ENCODE measurements at regions not wholly inside any gene's neighbourhood (a gene's known extent, or its start where the extent isn't known, plus 50 kb on each side); places are given as distances from the start of the nearest gene placed in this dataset.

DNA sequence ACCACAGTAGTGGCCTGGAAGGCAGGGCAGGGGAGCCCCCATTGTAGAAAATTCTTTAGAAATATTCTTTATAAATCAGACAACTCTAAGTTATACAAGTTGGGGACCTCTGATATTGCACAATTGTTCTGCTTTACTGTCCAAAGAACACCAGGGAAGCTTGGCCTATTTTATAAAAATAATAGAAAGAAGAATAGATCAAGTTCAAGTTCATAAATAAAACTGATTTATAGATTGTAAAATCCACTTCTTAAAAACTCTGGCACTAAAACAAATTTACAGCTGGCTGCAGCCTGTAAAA, 55.0 kb upstream of the GALNT2 start:
- no TSS peak for BruUV-seq (replicated peaks)
- intact Hi-C loops (cut with micrococcal nuclease; ENCODE audit: unreplicated experiment), result no loop called here
- no peak overlapping the region for H3K27ac Mint-ChIP-seq (ENCODE audit: unreplicated experiment)

DNA sequence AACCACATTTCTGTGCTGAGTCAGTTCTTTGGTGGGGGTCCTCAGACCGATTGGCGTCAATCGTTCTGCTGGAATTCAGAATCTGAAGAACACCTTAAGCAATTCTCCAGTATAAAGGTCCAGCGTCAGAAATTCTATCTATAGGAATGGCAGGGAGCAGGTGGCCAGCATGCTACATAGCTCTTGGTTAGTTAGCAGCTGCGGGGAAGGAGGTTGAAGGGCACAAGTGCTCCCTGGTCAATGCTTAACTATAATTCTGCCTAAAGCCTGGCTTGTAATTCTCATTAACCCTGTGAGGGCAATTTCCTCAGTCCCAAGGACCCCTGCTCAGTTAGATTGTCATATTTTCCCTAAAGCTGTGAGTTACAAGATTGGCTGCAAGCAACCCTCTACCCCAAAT, 54.3 kb upstream of the GALNT2 start:
- no peak for DNase-seq
- H3K4me1 Mint-ChIP-seq (ENCODE audit: low read depth, unreplicated experiment), result no peaks in the 10 kb centered on the region
- no peaks in the 10 kb centered on the region for H3K9me3 Mint-ChIP-seq (ENCODE audit: low read depth, unreplicated experiment)
- peaks cover 23% of the 10 kb centered on the region for H3K27me3 Mint-ChIP-seq (ENCODE audit: unreplicated experiment)
- CTCF ChIA-PET, result no interaction called here
- H3K27ac Mint-ChIP-seq (ENCODE audit: unreplicated experiment), result no peak overlapping the region
- TF ChIP-seq, protein P1, sequence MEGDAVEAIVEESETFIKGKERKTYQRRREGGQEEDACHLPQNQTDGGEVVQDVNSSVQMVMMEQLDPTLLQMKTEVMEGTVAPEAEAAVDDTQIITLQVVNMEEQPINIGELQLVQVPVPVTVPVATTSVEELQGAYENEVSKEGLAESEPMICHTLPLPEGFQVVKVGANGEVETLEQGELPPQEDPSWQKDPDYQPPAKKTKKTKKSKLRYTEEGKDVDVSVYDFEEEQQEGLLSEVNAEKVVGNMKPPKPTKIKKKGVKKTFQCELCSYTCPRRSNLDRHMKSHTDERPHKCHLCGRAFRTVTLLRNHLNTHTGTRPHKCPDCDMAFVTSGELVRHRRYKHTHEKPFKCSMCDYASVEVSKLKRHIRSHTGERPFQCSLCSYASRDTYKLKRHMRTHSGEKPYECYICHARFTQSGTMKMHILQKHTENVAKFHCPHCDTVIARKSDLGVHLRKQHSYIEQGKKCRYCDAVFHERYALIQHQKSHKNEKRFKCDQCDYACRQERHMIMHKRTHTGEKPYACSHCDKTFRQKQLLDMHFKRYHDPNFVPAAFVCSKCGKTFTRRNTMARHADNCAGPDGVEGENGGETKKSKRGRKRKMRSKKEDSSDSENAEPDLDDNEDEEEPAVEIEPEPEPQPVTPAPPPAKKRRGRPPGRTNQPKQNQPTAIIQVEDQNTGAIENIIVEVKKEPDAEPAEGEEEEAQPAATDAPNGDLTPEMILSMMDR (IDR thresholded peaks at IDR 0.05; ENCODE audit: unreplicated experiment), result no peak
- intact Hi-C loops (cut with micrococcal nuclease; ENCODE audit: unreplicated experiment), result no loop called here
- no peak overlapping the region for H3K4me3 Mint-ChIP-seq (ENCODE audit: low read depth, unreplicated experiment)
- BruUV-seq (replicated peaks), result no TSS peak
- no peaks in the 10 kb centered on the region for H3K36me3 Mint-ChIP-seq (ENCODE audit: insufficient read depth, unreplicated experiment)

More for the DNA sequence above, 55.0 kb upstream of the GALNT2 start:
- H3K9me3 Mint-ChIP-seq (ENCODE audit: low read depth, unreplicated experiment), result no peaks in the 10 kb centered on the region
- no peaks in the 10 kb centered on the region for H3K36me3 Mint-ChIP-seq (ENCODE audit: insufficient read depth, unreplicated experiment)
- H3K27me3 Mint-ChIP-seq (ENCODE audit: unreplicated experiment), result peaks cover 30% of the 10 kb centered on the region
- no peak for DNase-seq
- no peaks in the 10 kb centered on the region for H3K4me1 Mint-ChIP-seq (ENCODE audit: low read depth, unreplicated experiment)
- H3K4me3 Mint-ChIP-seq (ENCODE audit: low read depth, unreplicated experiment), result no peak overlapping the region
- CTCF ChIA-PET, result no interaction called here
- TF ChIP-seq, protein P1 (IDR thresholded peaks at IDR 0.05; ENCODE audit: unreplicated experiment), result no peak

DNA sequence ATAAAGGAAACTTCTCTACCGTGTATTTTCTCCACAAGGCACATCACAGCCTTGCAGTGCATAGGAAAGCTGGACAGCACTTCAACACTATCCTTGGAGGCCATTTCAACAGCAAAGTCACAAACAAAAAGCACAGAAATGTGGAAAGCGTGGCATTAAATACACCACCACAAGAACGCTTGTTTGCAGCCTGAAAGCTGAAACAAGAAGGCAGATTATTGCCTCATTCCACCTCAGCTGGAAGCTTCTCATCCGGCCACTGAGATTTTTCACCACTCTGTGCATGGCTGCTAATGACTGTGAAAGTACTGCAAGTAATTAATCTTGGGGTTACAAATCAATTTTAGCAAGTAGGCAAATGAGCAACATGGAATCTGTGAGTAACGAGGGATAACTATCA, 50.9 kb upstream of the GALNT2 start:
- BruUV-seq (replicated peaks), result no TSS peak
- Mint-ChIP-seq H3K27ac (ENCODE audit: unreplicated experiment) (no peak overlapping the region), H3K4me3 (ENCODE audit: low read depth, unreplicated experiment) (no peak overlapping the region), H3K4me1 (ENCODE audit: low read depth, unreplicated experiment) (no peaks in the 10 kb centered on the region), H3K36me3 (ENCODE audit: insufficient read depth, unreplicated experiment) (no peaks in the 10 kb centered on the region), H3K27me3 (ENCODE audit: unreplicated experiment) (peaks cover 11% of the 10 kb centered on the region), H3K9me3 (ENCODE audit: low read depth, unreplicated experiment) (no peaks in the 10 kb centered on the region)
- DNase-seq, result no peak
- CTCF ChIA-PET, result no interaction called here
- intact Hi-C loops (cut with micrococcal nuclease; ENCODE audit: unreplicated experiment), result no loop called here
- TF ChIP-seq, protein P1 (IDR thresholded peaks at IDR 0.05; ENCODE audit: unreplicated experiment), result no peak

Measured in Calu3 (cell line).